ENCODE measurements at regions not wholly inside any gene's neighbourhood (a gene's known extent, or its start where the extent isn't known, plus 50 kb on each side); places are given as distances from the start of the nearest gene placed in this dataset.
"Not testable (repeated sequence)": the region's sequence is repeated elsewhere in the genome, so short reads cannot be mapped to it uniquely, and the experiment has no call there.

GRCh38 chr5:17129093-17129849 is 88.2 kb upstream of the BASP1 start:
- no peak for DNase-seq

GRCh38 chr5:17130302-17130701 is 87.1 kb upstream of the BASP1 start:
- DNase-seq: not testable (repeated sequence)

- no peak for DNase-seq
Measured at GRCh38 chr5:17132444-17133083, 84.9 kb upstream of the BASP1 start.

- no peak for DNase-seq
Measured at GRCh38 chr5:17135050-17135449, 82.4 kb upstream of the BASP1 start.

- no peak for DNase-seq
Measured at GRCh38 chr5:17143335-17143734, 74.1 kb upstream of the BASP1 start.

GRCh38 chr5:17146280-17146841 is 71.1 kb upstream of the BASP1 start:
- no peak for DNase-seq

- DNase-seq: no peak
Measured at GRCh38 chr5:17147170-17147569, 70.3 kb upstream of the BASP1 start.

GRCh38 chr5:17147617-17148016 is 69.8 kb upstream of the BASP1 start:
- DNase-seq: no peak

- no peak for DNase-seq
Measured at GRCh38 chr5:17148481-17148880, 69.0 kb upstream of the BASP1 start.

- no peak for DNase-seq
Measured at GRCh38 chr5:17149786-17150185, 67.6 kb upstream of the BASP1 start.

- DNase-seq: no peak
Measured at GRCh38 chr5:17150531-17150930, 66.9 kb upstream of the BASP1 start.

GRCh38 chr5:17151686-17152085 is 65.7 kb upstream of the BASP1 start:
- no peak for DNase-seq

GRCh38 chr5:17154211-17154996 is 63.0 kb upstream of the BASP1 start:
- no peak for DNase-seq

- no peak for DNase-seq
Measured at GRCh38 chr5:17156463-17156862, 61.0 kb upstream of the BASP1 start.

GRCh38 chr5:17157294-17157693 is 60.1 kb upstream of the BASP1 start:
- no peak for DNase-seq

- no peak for DNase-seq
Measured at GRCh38 chr5:17157916-17158529, 59.4 kb upstream of the BASP1 start.

GRCh38 chr5:17160756-17161040 is 56.7 kb upstream of the BASP1 start:
- DNase-seq: no peak

GRCh38 chr5:17161662-17162061 is 55.8 kb upstream of the BASP1 start:
- DNase-seq: no peak

GRCh38 chr5:17163221-17163620 is 54.2 kb upstream of the BASP1 start:
- no peak for DNase-seq

- DNase-seq: no peak
Measured at GRCh38 chr5:17167171-17167891, 50.1 kb upstream of the BASP1 start.

Measured in left hindlimb (tissue), 1 donor.